Endothelial cell of umbilical vein (primary cell): ENCODE measurements at regions not wholly inside any gene's neighbourhood (a gene's known extent, or its start where the extent isn't known, plus 50 kb on each side); places are given as distances from the start of the nearest gene placed in this dataset.

Experiments used
- BruUV-seq: library from RNA; stranded (reverse); fragments of 400-500 nt; replicated peaks from 2 replicates; lab custom pipeline; 2021; lab: Mats Ljungman, UMichigan
- CTCF ChIA-PET: fragments of 300-600, 350-600 bp; sonication (Branson Sonifier 250); formaldehyde crosslinking; loops from one replicate; lab custom pipeline; 2021; ENCODE audit warnings: antibody characterized with exemption, inconsistent platforms; lab: Charles Lee
- POLR2A ChIA-PET: fragments of 300-600, 350-600 bp; sonication (Branson Sonifier 250); formaldehyde crosslinking; loops from one replicate; lab custom pipeline; 2021; ENCODE audit warnings: antibody characterized with exemption, inconsistent platforms; lab: Charles Lee
- DNase-seq: peaks from one replicate; pipeline ENCODE4 v3.0.0-alpha.2; 2011; ENCODE audit warnings: low read depth, low spot score
- FAIRE-seq: peaks from 2 replicates; lab custom pipeline; 2011; peaks lifted over from hg19 to GRCh38; lab: Jason Lieb, UNC
- H2AFZ ChIP-seq: 2 replicates; pipeline ENCODE4 v1.6.0; 2012; ENCODE audit warnings: low read depth, low read length, control low read depth, inconsistent platforms
- H3K27ac ChIP-seq: 2 replicates; pipeline ENCODE4 v1.5.1; 2011; ENCODE audit warnings: low read depth, mild to moderate bottlenecking, control low read depth, low read length, moderate library complexity; ENCODE audit not compliant: insufficient read depth
- H3K27me3 ChIP-seq, 2 experiments: 2 replicates each; pipeline versions ENCODE4 v1.6.0 to v1.6.1; 2011; ENCODE audit warnings: low read length in 2 of 2, mixed read lengths in 1 of 2; ENCODE audit not compliant: control insufficient read depth in 2 of 2, insufficient read depth in 2 of 2
- H3K36me3 ChIP-seq, 2 experiments: 2 replicates in 1 of 2; 3 replicates in 1 of 2; pipeline ENCODE4 v1.5.1; 2011; ENCODE audit warnings: low read length in 2 of 2, mild to moderate bottlenecking in 1 of 2, moderate library complexity in 1 of 2; ENCODE audit not compliant: control insufficient read depth in 2 of 2, insufficient read depth in 2 of 2; ENCODE audit errors: extremely low read depth in 1 of 2
- H3K4me1 ChIP-seq: 3 replicates; pipeline ENCODE4 v1.5.1; 2011; ENCODE audit warnings: mild to moderate bottlenecking, low read length; ENCODE audit not compliant: control insufficient read depth, insufficient read depth; ENCODE audit errors: extremely low read depth
- H3K4me2 ChIP-seq: 2 replicates; pipeline ENCODE4 v1.6.1; 2011; ENCODE audit warnings: low read length, control low read depth, mixed read lengths; ENCODE audit not compliant: insufficient read depth
- H3K4me3 ChIP-seq, 3 experiments: fragments of 200-600 bp in 1 of 3; sonication (generic), shearing (Covaris generic) in 1 of 3; replicated peaks in 1 of 3; 2 replicates each; pipeline ENCODE4 v1.5.1; 2011 to 2016; ENCODE audit warnings: control low read depth in 3 of 3, low read length in 3 of 3, mild to moderate bottlenecking in 2 of 3, inconsistent platforms in 1 of 3, low read depth in 1 of 3, moderate library complexity in 1 of 3; ENCODE audit not compliant: insufficient read depth in 1 of 3
- H3K79me2 ChIP-seq: 2 replicates; pipeline ENCODE4 v1.6.0; 2012; ENCODE audit warnings: low read length, inconsistent platforms; ENCODE audit not compliant: control insufficient read depth, insufficient read depth
- H3K9ac ChIP-seq: replicated peaks from 2 replicates; pipeline ENCODE3; 2011; ENCODE audit warnings: low read length, control low read depth; ENCODE audit not compliant: insufficient read depth; ENCODE audit errors: extremely low read depth
- H3K9me1 ChIP-seq: replicated peaks from 3 replicates; pipeline ENCODE4 v1.6.0; 2011; ENCODE audit warnings: mild to moderate bottlenecking, low read length; ENCODE audit not compliant: control insufficient read depth, insufficient read depth; ENCODE audit errors: extremely low read depth
- H3K9me3 ChIP-seq: replicated peaks from 2 replicates; pipeline ENCODE4 v1.5.1; 2012; ENCODE audit warnings: low read length, inconsistent platforms; ENCODE audit not compliant: control insufficient read depth, insufficient read depth
- H4K20me1 ChIP-seq: replicated peaks from 2 replicates; pipeline ENCODE3; 2011; ENCODE audit warnings: mild to moderate bottlenecking, low read length; ENCODE audit not compliant: control insufficient read depth, insufficient read depth; ENCODE audit errors: extremely low read depth
- EZH2 ChIP-seq: IDR thresholded peaks from 2 replicates; pipeline ENCODE4 v1.6.1; 2012; ENCODE audit warnings: borderline replicate concordance, low read depth, mild to moderate bottlenecking, moderate library complexity, low read length, inconsistent platforms; ENCODE audit not compliant: severe bottlenecking
- FOS ChIP-seq: IDR thresholded peaks from 2 replicates; pipeline ENCODE4 v1.6.1; 2011; ENCODE audit warnings: mild to moderate bottlenecking, low read length, moderate library complexity, borderline replicate concordance; ENCODE audit not compliant: insufficient read depth
- GATA2 ChIP-seq: IDR thresholded peaks from 2 replicates; pipeline ENCODE4 v1.7.0; 2011; ENCODE audit warnings: low read depth, mild to moderate bottlenecking, moderate library complexity, mixed read lengths, low read length; ENCODE audit not compliant: insufficient read length, insufficient read depth
- JUN ChIP-seq: IDR thresholded peaks from 2 replicates; pipeline ENCODE4 v1.6.1; 2011; ENCODE audit warnings: borderline replicate concordance, low read depth; ENCODE audit not compliant: insufficient read length, insufficient read depth
- MYC ChIP-seq: IDR thresholded peaks from one replicate; pipeline ENCODE4 v1.6.1; 2011; ENCODE audit warnings: mild to moderate bottlenecking, low read depth, low read length
- POLR2A ChIP-seq: IDR thresholded peaks from 2 replicates; pipeline ENCODE4 v1.6.1; 2012; ENCODE audit warnings: low read depth, mild to moderate bottlenecking, control low read depth, low read length
- POLR2AphosphoS5 ChIP-seq: IDR thresholded peaks from 2 replicates; pipeline ENCODE4 v1.6.1; 2012; ENCODE audit warnings: low read depth, mild to moderate bottlenecking, control low read depth, low read length, moderate library complexity; ENCODE audit not compliant: insufficient read depth
- dilution Hi-C: fragments of 300-500 bp; cut with MboI; formaldehyde crosslinking; loops from one replicate; pipeline ENCODE4 v1.15.0; 2019; ENCODE audit warnings: low sequenced_read_pairs; ENCODE audit not compliant: extremely low pct_ligation_motif_present
- intact Hi-C: fragments of 100-400 bp; cut with micrococcal nuclease; formaldehyde crosslinking; loops from one replicate; pipeline ENCODE4 v1.10.0; 2022
- TF ChIP-seq, protein P1 (sequence below), 2 donors: IDR thresholded peaks; 1 replicate in 1 of 2; 2 replicates in 1 of 2; pipeline ENCODE4 v1.5.1; 2011; ENCODE audit warnings: low read length in 2 of 2, mild to moderate bottlenecking in 2 of 2, moderate library complexity in 2 of 2, control low read depth in 1 of 2, inconsistent platforms in 1 of 2, low read depth in 1 of 2; ENCODE audit not compliant: insufficient read depth in 1 of 2; ENCODE audit errors: extremely low read depth in 1 of 2
- TF ChIP-seq, protein P2 (sequence below): IDR thresholded peaks from 2 replicates; pipeline ENCODE4 v1.6.1; 2011; ENCODE audit not compliant: insufficient read depth, insufficient read length

DNA sequence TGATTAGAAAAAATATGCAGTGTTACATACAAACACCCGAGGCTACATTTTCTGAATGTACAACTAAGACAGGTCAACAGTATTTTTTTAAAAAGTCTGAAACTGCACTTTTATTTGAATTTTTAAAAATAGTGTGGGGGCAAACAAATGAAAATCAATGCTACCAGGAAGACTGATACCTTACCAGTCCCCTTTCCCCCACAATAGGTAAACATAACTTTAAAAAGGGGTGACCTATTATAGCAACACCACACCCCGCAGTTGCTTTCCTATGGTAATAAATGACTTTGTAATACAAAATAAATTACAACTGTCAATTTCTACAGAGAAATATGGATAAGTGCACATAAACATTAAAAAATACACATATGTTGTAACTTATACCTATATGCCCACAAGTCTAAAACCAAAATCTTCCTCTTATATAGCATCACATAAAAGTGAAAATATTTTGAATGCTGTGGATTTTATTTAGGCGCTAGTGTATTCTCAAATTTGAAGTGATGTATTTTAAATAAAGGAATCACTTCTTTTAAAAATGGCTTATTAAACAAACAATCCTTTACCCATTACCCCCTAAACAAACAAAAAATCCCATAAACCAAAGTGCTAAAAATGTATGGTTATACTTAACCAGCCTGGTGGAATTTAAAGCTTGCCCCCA is 63.1 kb downstream of the KCNRG start:
- H3K4me2 ChIP-seq = peak overlapping the region; percentile 98
- H3K9me3 ChIP-seq = no peaks in the 10 kb centered on the region
- H2AFZ ChIP-seq = no peak overlapping the region
- H3K9ac ChIP-seq = peak overlapping the region; percentile 97
- TF ChIP-seq, protein P1, sequence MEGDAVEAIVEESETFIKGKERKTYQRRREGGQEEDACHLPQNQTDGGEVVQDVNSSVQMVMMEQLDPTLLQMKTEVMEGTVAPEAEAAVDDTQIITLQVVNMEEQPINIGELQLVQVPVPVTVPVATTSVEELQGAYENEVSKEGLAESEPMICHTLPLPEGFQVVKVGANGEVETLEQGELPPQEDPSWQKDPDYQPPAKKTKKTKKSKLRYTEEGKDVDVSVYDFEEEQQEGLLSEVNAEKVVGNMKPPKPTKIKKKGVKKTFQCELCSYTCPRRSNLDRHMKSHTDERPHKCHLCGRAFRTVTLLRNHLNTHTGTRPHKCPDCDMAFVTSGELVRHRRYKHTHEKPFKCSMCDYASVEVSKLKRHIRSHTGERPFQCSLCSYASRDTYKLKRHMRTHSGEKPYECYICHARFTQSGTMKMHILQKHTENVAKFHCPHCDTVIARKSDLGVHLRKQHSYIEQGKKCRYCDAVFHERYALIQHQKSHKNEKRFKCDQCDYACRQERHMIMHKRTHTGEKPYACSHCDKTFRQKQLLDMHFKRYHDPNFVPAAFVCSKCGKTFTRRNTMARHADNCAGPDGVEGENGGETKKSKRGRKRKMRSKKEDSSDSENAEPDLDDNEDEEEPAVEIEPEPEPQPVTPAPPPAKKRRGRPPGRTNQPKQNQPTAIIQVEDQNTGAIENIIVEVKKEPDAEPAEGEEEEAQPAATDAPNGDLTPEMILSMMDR (IDR thresholded peaks at IDR 0.05; ENCODE audit: extremely low read depth in 1 of 2, insufficient read depth in 1 of 2, low read depth in 1 of 2, low read length in 2 of 2) = no peak
- TF ChIP-seq MYC (no peak), JUN (no peak), FOS (no peak), EZH2 (no peak), GATA2 (no peak), POLR2AphosphoS5 (no peak), POLR2A (no peak)
- TF ChIP-seq, protein P2, sequence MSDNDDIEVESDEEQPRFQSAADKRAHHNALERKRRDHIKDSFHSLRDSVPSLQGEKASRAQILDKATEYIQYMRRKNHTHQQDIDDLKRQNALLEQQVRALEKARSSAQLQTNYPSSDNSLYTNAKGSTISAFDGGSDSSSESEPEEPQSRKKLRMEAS = no peak
- FAIRE-seq = no peak
- POLR2A ChIA-PET = interaction anchor here (1.1 to 1.6 kb wide), 2 partner anchors 9 to 81 kb away, joined by 3 read pairs; no protein-coding TSS in a partner anchor
- intact Hi-C loops = no loop called here
- H3K4me3 ChIP-seq = peak overlapping the region in 2 of 3 experiments; percentile 95 to 99
- BruUV-seq = no TSS peak
- no peaks in the 10 kb centered on the region for H3K9me1 ChIP-seq
- H3K4me1 ChIP-seq = peaks cover 32% of the 10 kb centered on the region
- H3K36me3 ChIP-seq = no peaks in the 10 kb centered on the region
- no peaks in the 10 kb centered on the region for H4K20me1 ChIP-seq
- dilution Hi-C loops = no loop called here
- peak; percentile 39 for DNase-seq
- peak overlapping the region; percentile 88 for H3K27ac ChIP-seq
- CTCF ChIA-PET = interaction anchor here (1.1 to 11.4 kb wide), 7 partner anchors 8 to 834 kb away, joined by 3 to 133 read pairs (median 4); partner anchors contain the start of gene TRIM13
- peaks cover 93% of the 10 kb centered on the region for H3K79me2 ChIP-seq
- H3K27me3 ChIP-seq = no peaks in the 10 kb centered on the region
